H1 (cell line): ENCODE measurements at regions not wholly inside any gene's neighbourhood (a gene's known extent, or its start where the extent isn't known, plus 50 kb on each side); places are given as distances from the start of the nearest gene placed in this dataset.

Experiments
- CTCF ChIA-PET: fragments of 300-600 bp; sonication (Branson Sonifier 250); formaldehyde crosslinking; loops from one replicate; lab custom pipeline; 2021; ENCODE audit not compliant: partially characterized antibody; lab: Charles Lee
- POLR2A ChIA-PET: fragments of 300-600 bp; sonication (Branson Sonifier 250); formaldehyde crosslinking; loops from one replicate; lab custom pipeline; 2021; ENCODE audit warnings: inconsistent platforms; ENCODE audit not compliant: partially characterized antibody; lab: Charles Lee
- DNase-seq, 2 experiments: peaks; one replicate each; pipeline versions ENCODE4 v3.0.0 to v3.0.0-alpha.2; 2010 to 2022; ENCODE audit warnings: low spot score in 2 of 2, low read depth in 1 of 2, mixed read lengths in 1 of 2
- FAIRE-seq: peaks from 2 replicates; lab custom pipeline; 2011; peaks lifted over from hg19 to GRCh38; lab: Jason Lieb, UNC
- H2AFZ ChIP-seq: 2 replicates; pipeline ENCODE4 v1.8.1; 2012; ENCODE audit warnings: low read length, inconsistent platforms
- H2AK5ac ChIP-seq: 2 replicates; pipeline ENCODE4 v1.6.1; 2013; ENCODE audit warnings: low read depth, low read length
- H2BK120ac ChIP-seq: replicated peaks from 2 replicates; pipeline ENCODE3; 2013; ENCODE audit warnings: low read depth, low read length, inconsistent platforms
- H2BK12ac ChIP-seq: 2 replicates; pipeline ENCODE4 v1.6.1; 2013; ENCODE audit warnings: low read depth, low read length
- H2BK15ac ChIP-seq: 2 replicates; pipeline ENCODE4 v1.6.1; 2013; ENCODE audit warnings: low read length
- H2BK20ac ChIP-seq: 2 replicates; pipeline ENCODE4 v1.6.1; 2013; ENCODE audit warnings: low read length
- H2BK5ac ChIP-seq: 2 replicates; pipeline ENCODE4 v1.6.1; 2013; ENCODE audit warnings: low read depth, low read length
- H3K14ac ChIP-seq: 2 replicates; pipeline ENCODE4 v1.6.1; 2013; ENCODE audit warnings: inconsistent platforms; ENCODE audit not compliant: insufficient read length
- H3K18ac ChIP-seq: 2 replicates; pipeline ENCODE4 v1.6.1; 2013; ENCODE audit warnings: low read length; ENCODE audit errors: extremely low read depth
- H3K23ac ChIP-seq: 2 replicates; pipeline ENCODE4 v1.6.1; 2013; ENCODE audit warnings: inconsistent platforms; ENCODE audit not compliant: insufficient read length
- H3K23me2 ChIP-seq: 2 replicates; pipeline ENCODE4 v1.6.1; 2013; ENCODE audit warnings: low read depth, low read length
- H3K27ac ChIP-seq: 2 replicates; pipeline ENCODE4 v1.6.1; 2011; ENCODE audit warnings: low read depth, low read length, inconsistent platforms
- H3K27me3 ChIP-seq, 4 experiments: replicated peaks in 1 of 4; 1 replicate in 1 of 4; 2 replicates in 3 of 4; pipeline versions ENCODE4 v1.6.1 to v1.8.1; 2011 to 2013; ENCODE audit warnings: low read length in 3 of 4, mild to moderate bottlenecking in 3 of 4, inconsistent platforms in 2 of 4, mixed read lengths in 2 of 4, moderate library complexity in 1 of 4; ENCODE audit not compliant: control insufficient read depth in 3 of 4, insufficient read depth in 3 of 4; ENCODE audit errors: extremely low read depth in 1 of 4
- H3K36me3 ChIP-seq, 4 experiments: 2 replicates each; pipeline versions ENCODE4 v1.6.1 to v1.8.1; 2011 to 2013; ENCODE audit warnings: mild to moderate bottlenecking in 4 of 4, low read length in 3 of 4, moderate library complexity in 2 of 4, control low read depth in 1 of 4, inconsistent platforms in 1 of 4; ENCODE audit not compliant: insufficient read depth in 4 of 4, control insufficient read depth in 2 of 4
- H3K4ac ChIP-seq: replicated peaks from 2 replicates; pipeline ENCODE3; 2013; ENCODE audit warnings: low read length, low read depth, mixed read lengths, inconsistent platforms; ENCODE audit not compliant: insufficient read length
- H3K4me1 ChIP-seq, 4 experiments: replicated peaks in 1 of 4; 1 replicate in 1 of 4; 2 replicates in 3 of 4; pipeline versions ENCODE4 v1.6.1 to v1.8.1; 2011 to 2013; ENCODE audit warnings: low read length in 3 of 4, inconsistent platforms in 2 of 4, mixed read lengths in 1 of 4; ENCODE audit not compliant: insufficient read depth in 4 of 4, control insufficient read depth in 3 of 4
- H3K4me2 ChIP-seq, 2 experiments: 2 replicates each; pipeline versions ENCODE4 v1.6.1 to v1.8.1; 2011 to 2013; ENCODE audit warnings: low read depth in 2 of 2, low read length in 2 of 2, control low read depth in 1 of 2, inconsistent platforms in 1 of 2, mild to moderate bottlenecking in 1 of 2; ENCODE audit not compliant: insufficient read depth in 1 of 2
- H3K4me3 ChIP-seq, 4 experiments: fragments of 200-600, 300-600 bp in 1 of 4; sonication (generic), shearing (Covaris generic), sonication (Bioruptor Twin) in 1 of 4; 2 replicates each; pipeline versions ENCODE4 v1.5.1 to v1.8.1; 2011 to 2016; ENCODE audit warnings: low read length in 4 of 4, low read depth in 3 of 4, control low read depth in 2 of 4, inconsistent platforms in 2 of 4, mild to moderate bottlenecking in 2 of 4, mixed read lengths in 1 of 4, moderate library complexity in 1 of 4; ENCODE audit not compliant: insufficient read depth in 2 of 4; ENCODE audit errors: extremely low read depth in 1 of 4
- H3K56ac ChIP-seq: replicated peaks from 2 replicates; pipeline ENCODE3; 2013; ENCODE audit warnings: low read depth, mild to moderate bottlenecking, mixed read lengths, low read length, inconsistent platforms; ENCODE audit not compliant: insufficient read length
- H3K79me1 ChIP-seq: 2 replicates; pipeline ENCODE4 v1.6.1; 2013; ENCODE audit warnings: low read depth, low read length, control low read depth
- H3K79me2 ChIP-seq, 2 experiments: 2 replicates each; pipeline versions ENCODE4 v1.6.1 to v1.8.1; 2012 to 2013; ENCODE audit warnings: low read length in 2 of 2, mild to moderate bottlenecking in 2 of 2, inconsistent platforms in 1 of 2; ENCODE audit not compliant: insufficient read depth in 2 of 2, control insufficient read depth in 1 of 2
- H3K9ac ChIP-seq, 4 experiments: replicated peaks in 1 of 4; 1 replicate in 1 of 4; 2 replicates in 3 of 4; pipeline versions ENCODE4 v1.6.1 to v1.8.1; 2011 to 2013; ENCODE audit warnings: low read depth in 3 of 4, low read length in 3 of 4, control low read depth in 2 of 4, mild to moderate bottlenecking in 2 of 4, moderate library complexity in 2 of 4, inconsistent platforms in 1 of 4; ENCODE audit errors: extremely low read depth in 1 of 4
- H3K9me3 ChIP-seq, 2 experiments: 2 replicates each; pipeline versions ENCODE4 v1.6.1 to v1.8.1; 2012 to 2013; ENCODE audit warnings: mild to moderate bottlenecking in 2 of 2, moderate library complexity in 2 of 2, control low read depth in 1 of 2, inconsistent platforms in 1 of 2, low read depth in 1 of 2, low read length in 1 of 2, mixed read lengths in 1 of 2; ENCODE audit not compliant: insufficient read depth in 2 of 2
- H4K20me1 ChIP-seq, 2 experiments: replicated peaks in 1 of 2; 2 replicates each; pipeline versions ENCODE3 to v1.8.1; 2011 to 2013; ENCODE audit warnings: inconsistent platforms in 2 of 2, low read length in 2 of 2, mild to moderate bottlenecking in 1 of 2; ENCODE audit not compliant: insufficient read depth in 2 of 2, control insufficient read depth in 1 of 2
- H4K5ac ChIP-seq: 2 replicates; pipeline ENCODE4 v1.6.1; 2013; ENCODE audit warnings: low read length, low read depth, mixed read lengths, inconsistent platforms; ENCODE audit not compliant: insufficient read length
- H4K8ac ChIP-seq: 2 replicates; pipeline ENCODE4 v1.8.0; 2013; ENCODE audit warnings: mild to moderate bottlenecking, moderate library complexity, low read length, inconsistent platforms; ENCODE audit not compliant: insufficient read depth; ENCODE audit errors: extremely low read depth
- H4K91ac ChIP-seq: replicated peaks from 2 replicates; pipeline ENCODE3; 2013; ENCODE audit warnings: low read length, mixed read lengths, inconsistent platforms; ENCODE audit not compliant: insufficient read length
- ASH2L ChIP-seq: fragments of 200-600, 300-600 bp; sonication (generic); IDR thresholded peaks from one replicate; pipeline ENCODE4 v1.7.1; 2017; ENCODE audit warnings: low read length
- CBX5 ChIP-seq: fragments of 300-800, 300-1000 bp; sonication (generic); IDR thresholded peaks from 2 replicates; pipeline ENCODE4 v1.7.1; 2016; ENCODE audit warnings: antibody characterized with exemption, low read length, low read depth
- CTBP2 ChIP-seq: IDR thresholded peaks from 2 replicates; pipeline ENCODE4 v1.7.0; 2011; ENCODE audit warnings: borderline replicate concordance, mild to moderate bottlenecking, moderate library complexity, mixed read lengths, low read length; ENCODE audit not compliant: insufficient read depth, insufficient read length
- JUN ChIP-seq: IDR thresholded peaks from 2 replicates; pipeline ENCODE4 v1.6.1; 2011; ENCODE audit warnings: low read depth, mild to moderate bottlenecking, improper control_type of control experiment, low read length
- KDM1A ChIP-seq: fragments of 200-600, 300-600 bp; sonication (generic); IDR thresholded peaks from 2 replicates; pipeline ENCODE4 v1.7.1; 2016; ENCODE audit warnings: mild to moderate bottlenecking, low read length, borderline replicate concordance
- MAFK ChIP-seq: IDR thresholded peaks from 2 replicates; pipeline ENCODE4 v1.6.1; 2012; ENCODE audit warnings: low read depth, mild to moderate bottlenecking, improper control_type of control experiment, low read length
- RFX5 ChIP-seq: IDR thresholded peaks from 2 replicates; pipeline ENCODE4 v1.6.1; 2011; ENCODE audit warnings: low read depth, low read length, improper control_type of control experiment, borderline replicate concordance
- RNF2 ChIP-seq: fragments of 200-900, 300-1000 bp; sonication (generic); IDR thresholded peaks from 2 replicates; pipeline ENCODE4 v1.7.1; 2016; ENCODE audit warnings: borderline replicate concordance, low read depth, mild to moderate bottlenecking, antibody characterized with exemption, low read length; ENCODE audit not compliant: poor library complexity, severe bottlenecking; ENCODE audit errors: missing control alignments
- SAP30 ChIP-seq: fragments of 300-600 bp; sonication (generic); IDR thresholded peaks from 2 replicates; pipeline ENCODE4 v1.7.1; 2012; ENCODE audit warnings: low read length, moderate library complexity, mild to moderate bottlenecking, inconsistent platforms; ENCODE audit not compliant: insufficient read depth, insufficient replicate concordance
- SP4 ChIP-seq: IDR thresholded peaks from 2 replicates; pipeline ENCODE4 v1.6.1; 2012; ENCODE audit warnings: low read length, inconsistent platforms
- TEAD4 ChIP-seq: IDR thresholded peaks from 2 replicates; pipeline ENCODE4 v1.6.1; 2012; ENCODE audit warnings: low read depth, low read length, inconsistent platforms, mixed read lengths
- WGBS, 2 experiments: shearing (Covaris generic) in 1 of 2; methylation state at CpG; one replicate each; pipeline versions ENCODE4 v1.1.6 to v1.1.7; 2013 to 2015; ENCODE audit warnings: low lambda C conversion rate in 2 of 2, mixed read lengths in 2 of 2, inconsistent platforms in 1 of 2, low coverage in 1 of 2, missing lambda C conversion rate in 1 of 2; ENCODE audit not compliant: insufficient replicate concordance in 2 of 2, insufficient coverage in 1 of 2, insufficient read length in 1 of 2; ENCODE audit errors: extremely low coverage in 1 of 2, missing lambda C conversion rate in 1 of 2; 5-methylcytosine and 5-hydroxymethylcytosine counted together
- TF ChIP-seq, protein P1 (sequence below): IDR thresholded peaks from 2 replicates; pipeline ENCODE4 v1.6.1; 2012; ENCODE audit warnings: inconsistent platforms

DNA sequence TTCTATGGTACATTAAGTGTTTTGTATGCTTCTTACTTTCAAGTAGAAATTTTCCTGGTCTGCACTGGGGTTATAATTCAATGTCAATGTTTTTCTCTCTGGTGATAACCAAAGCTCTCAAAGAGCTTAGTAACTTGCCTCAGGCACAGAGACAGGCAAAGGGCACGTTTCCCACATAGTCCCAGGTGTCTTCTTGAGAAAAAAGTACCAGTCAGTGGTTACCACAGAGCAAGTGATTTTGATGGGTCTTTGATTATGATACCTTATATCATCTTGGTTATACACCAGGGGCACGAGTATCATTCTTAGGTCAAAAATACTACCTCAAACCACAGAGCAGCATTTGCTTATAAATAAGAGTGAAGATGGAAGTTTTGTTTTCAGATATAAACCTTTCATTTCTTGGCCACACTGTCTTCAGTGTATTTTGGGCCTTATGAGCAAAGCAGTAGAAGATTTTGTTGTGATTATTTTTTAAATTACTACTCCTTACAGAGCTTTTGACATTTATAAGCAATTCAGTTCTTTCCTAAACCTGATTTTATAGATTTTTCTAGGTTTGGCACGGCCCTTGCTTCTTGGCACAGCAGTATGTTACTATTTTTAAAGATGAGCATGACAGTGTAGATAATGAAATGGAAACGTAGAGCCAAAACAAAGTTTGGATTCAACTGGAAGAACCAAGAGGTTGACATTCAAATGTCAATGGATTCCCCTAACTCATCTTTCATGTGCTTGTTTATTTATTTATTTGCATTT is 85.3 kb upstream of the TLL1 start:
- no peaks in the 10 kb centered on the region for H4K20me1 ChIP-seq
- ChIA-PET POLR2A (no interaction called here), CTCF (interaction anchor here (1.6 kb wide), 1 partner anchor 10 kb away, joined by 3 read pairs; no protein-coding TSS in a partner anchor)
- no peak overlapping the region for H3K4me2 ChIP-seq
- no peak overlapping the region for H2AFZ ChIP-seq
- H3K36me3 ChIP-seq, result no peaks in the 10 kb centered on the region
- H2BK15ac ChIP-seq, result no peak overlapping the region
- no peak overlapping the region for H3K9ac ChIP-seq
- H3K23me2 ChIP-seq, result no peaks in the 10 kb centered on the region
- H2BK20ac ChIP-seq, result no peak overlapping the region
- WGBS, 2 experiments, result 83% methylated on average over 4 of the region's 4 CpGs; no CpG with 5 or more reads in 1 of the 2 experiments
- no peak overlapping the region for H3K4ac ChIP-seq
- H3K4me1 ChIP-seq, result peaks cover 0 to 3% (median 1%) of the 10 kb centered on the region in 4 experiments; a peak in 2 of 7 replicates
- DNase-seq (no peak), FAIRE-seq (no peak)
- H3K27ac ChIP-seq, result no peak overlapping the region
- H4K91ac ChIP-seq, result no peak overlapping the region
- no peak overlapping the region for H3K4me3 ChIP-seq
- no peak overlapping the region for H3K18ac ChIP-seq
- H2BK12ac ChIP-seq, result no peak overlapping the region
- no peak overlapping the region for H2BK120ac ChIP-seq
- no peaks in the 10 kb centered on the region for H3K79me2 ChIP-seq
- no peaks in the 10 kb centered on the region for H3K27me3 ChIP-seq
- no peak overlapping the region for H4K5ac ChIP-seq
- H3K56ac ChIP-seq, result no peak overlapping the region
- H3K14ac ChIP-seq, result no peak overlapping the region
- H4K8ac ChIP-seq, result no peak overlapping the region
- H2BK5ac ChIP-seq, result no peak overlapping the region
- no peaks in the 10 kb centered on the region for H3K9me3 ChIP-seq
- no peak overlapping the region for H3K23ac ChIP-seq
- no peak overlapping the region for H2AK5ac ChIP-seq
- H3K79me1 ChIP-seq, result no peaks in the 10 kb centered on the region
- TF ChIP-seq SP4 (no peak), SAP30 (no peak), CBX5 (no peak), JUN (no peak), ASH2L (no peak), TEAD4 (no peak), KDM1A (no peak), CTBP2 (no peak), RNF2 (no peak), MAFK (no peak), RFX5 (no peak)
- TF ChIP-seq, protein P1, sequence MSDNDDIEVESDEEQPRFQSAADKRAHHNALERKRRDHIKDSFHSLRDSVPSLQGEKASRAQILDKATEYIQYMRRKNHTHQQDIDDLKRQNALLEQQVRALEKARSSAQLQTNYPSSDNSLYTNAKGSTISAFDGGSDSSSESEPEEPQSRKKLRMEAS, result no peak
